GM10266 (cell line): ENCODE measurements at regions not wholly inside any gene's neighbourhood (a gene's known extent, or its start where the extent isn't known, plus 50 kb on each side); places are given as distances from the start of the nearest gene placed in this dataset.

Experiments
- DNase-seq: peaks from one replicate; pipeline ENCODE4 v3.0.0; 2012; ENCODE audit errors: extremely low spot score
- CTCF ChIP-seq: IDR thresholded peaks from 2 replicates; pipeline ENCODE4 v1.5.1; 2012; ENCODE audit warnings: mild to moderate bottlenecking, low read depth; ENCODE audit not compliant: control insufficient read depth, insufficient read depth; ENCODE audit errors: missing control alignments

- TF ChIP-seq CTCF, result no peak
- DNase-seq, result no peak
Measured at GRCh38 chr3:30502742-30503073, 103.7 kb upstream of the TGFBR2 start.

GRCh38 chr3:30503446-30503845 lies 103.0 kb upstream of the TGFBR2 start:
- no peak for DNase-seq
- no peak for TF ChIP-seq CTCF

- no peak for DNase-seq
- no peak for TF ChIP-seq CTCF
Measured at GRCh38 chr3:30504939-30505338, 101.5 kb upstream of the TGFBR2 start.

- no peak for TF ChIP-seq CTCF
- no peak for DNase-seq
Measured at GRCh38 chr3:30505866-30506520, 100.4 kb upstream of the TGFBR2 start.

- no peak for TF ChIP-seq CTCF
- DNase-seq, result no peak
Measured at GRCh38 chr3:30508339-30508738, 98.1 kb upstream of the TGFBR2 start.

- no peak for DNase-seq
- TF ChIP-seq CTCF, result no peak
Measured at GRCh38 chr3:30510596-30510995, 95.8 kb upstream of the TGFBR2 start.

GRCh38 chr3:30511524-30512251 lies 94.7 kb upstream of the TGFBR2 start:
- DNase-seq, result no peak
- no peak for TF ChIP-seq CTCF
